Kidney tubule cell (primary cell): ENCODE measurements at regions not wholly inside any gene's neighbourhood (a gene's known extent, or its start where the extent isn't known, plus 50 kb on each side); places are given as distances from the start of the nearest gene placed in this dataset.
"Not testable (repeated sequence)": the region's sequence is repeated elsewhere in the genome, so short reads cannot be mapped to it uniquely, and the experiment has no call there.

Source experiments
- DNase-seq: peaks from one replicate; pipeline ENCODE4 v3.0.0-alpha.2; 2018; ENCODE audit warnings: low spot score

DNA sequence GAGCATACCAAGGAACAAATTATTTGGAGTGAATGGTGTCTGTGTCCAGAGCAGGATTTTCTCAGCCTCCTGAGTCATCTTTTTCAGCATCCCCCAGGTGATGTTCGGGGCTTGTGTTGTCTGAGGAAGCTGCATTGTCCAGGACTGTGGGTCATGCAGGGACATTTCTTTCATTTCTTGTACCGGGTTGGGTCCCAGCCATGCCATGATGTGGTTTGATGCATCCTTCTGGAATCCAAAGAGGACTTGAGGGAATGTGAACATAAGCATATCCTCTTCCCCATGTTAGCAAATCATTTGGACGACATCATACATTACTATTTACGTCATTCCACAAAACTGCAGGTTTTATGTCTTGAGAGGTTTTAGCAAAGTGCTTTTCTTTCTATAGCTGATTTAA, 797.8 kb downstream of the CCDC85A start:
- DNase-seq = peak; percentile 17

DNA sequence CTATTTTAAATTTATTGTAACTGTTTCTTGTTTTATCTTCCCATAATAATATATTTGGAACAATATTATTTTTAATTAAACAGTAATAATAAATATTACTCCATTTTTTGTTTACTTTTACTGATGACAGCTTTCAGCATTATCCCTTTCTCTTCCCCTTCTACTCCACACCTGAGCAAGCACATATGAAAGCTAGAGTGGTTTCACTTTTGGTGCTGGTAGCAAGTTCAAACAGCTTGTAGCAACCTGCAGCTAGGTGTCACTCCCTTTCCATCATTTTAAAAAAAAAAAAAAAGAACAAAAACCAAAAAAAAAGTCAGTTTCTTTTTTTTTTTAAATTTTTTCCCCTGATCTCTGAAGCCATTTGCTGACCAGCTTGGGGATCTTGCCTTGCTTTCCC, 801.8 kb downstream of the CCDC85A start:
- no peak for DNase-seq

DNA sequence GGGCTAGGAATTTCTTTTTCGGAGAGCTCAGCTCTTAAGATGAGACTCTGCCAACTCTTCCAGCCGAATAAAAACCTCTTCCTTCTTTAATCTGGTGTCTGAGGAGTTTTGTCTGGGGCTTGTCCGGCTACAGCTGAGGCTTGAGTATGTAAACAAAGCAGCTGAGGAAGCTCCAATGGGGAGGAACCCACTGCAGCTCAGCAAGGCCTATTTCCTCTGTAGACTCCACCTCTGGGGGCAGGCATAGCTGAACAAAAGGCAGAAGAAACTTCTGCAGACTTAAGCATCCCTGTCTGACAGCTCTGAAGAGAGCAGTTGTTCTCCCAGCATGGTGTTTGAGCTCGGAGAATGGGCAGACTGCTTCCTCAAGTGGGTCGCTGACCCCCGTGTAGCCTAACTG, 838.7 kb downstream of the CCDC85A start:
- no peak for DNase-seq

DNA sequence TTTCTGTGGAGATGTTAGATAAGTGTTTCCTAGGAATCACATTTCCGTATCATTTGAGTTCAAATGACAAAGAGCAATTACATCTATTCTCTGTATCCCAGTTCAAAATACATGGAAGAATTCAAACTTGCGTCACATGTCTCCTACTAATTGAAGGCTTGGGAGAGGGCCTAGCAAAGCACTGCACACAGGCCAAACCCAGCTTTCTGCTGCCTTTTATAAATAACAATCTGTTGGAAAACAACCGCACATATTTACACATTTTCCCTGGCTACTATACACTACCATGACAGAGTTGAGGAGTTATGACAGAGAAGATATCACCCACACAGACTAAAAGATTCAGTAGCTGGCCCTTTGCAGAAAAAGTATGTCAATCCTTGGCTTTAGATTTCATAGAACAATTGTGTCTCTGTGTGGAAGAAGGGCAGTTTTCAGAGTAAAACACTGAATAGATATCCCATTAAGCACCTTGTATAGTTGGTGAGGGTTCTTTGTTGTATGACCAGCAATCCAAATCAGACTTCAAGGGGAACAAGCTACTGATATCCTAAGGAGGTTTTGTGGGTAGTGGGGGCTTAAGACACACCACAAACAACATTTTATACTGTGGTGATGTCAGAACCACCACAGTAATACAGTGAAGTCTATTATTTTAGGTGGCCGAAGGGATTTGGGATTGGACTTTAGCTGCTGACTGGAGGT, 861.3 kb downstream of the CCDC85A start:
- DNase-seq = no peak

DNA sequence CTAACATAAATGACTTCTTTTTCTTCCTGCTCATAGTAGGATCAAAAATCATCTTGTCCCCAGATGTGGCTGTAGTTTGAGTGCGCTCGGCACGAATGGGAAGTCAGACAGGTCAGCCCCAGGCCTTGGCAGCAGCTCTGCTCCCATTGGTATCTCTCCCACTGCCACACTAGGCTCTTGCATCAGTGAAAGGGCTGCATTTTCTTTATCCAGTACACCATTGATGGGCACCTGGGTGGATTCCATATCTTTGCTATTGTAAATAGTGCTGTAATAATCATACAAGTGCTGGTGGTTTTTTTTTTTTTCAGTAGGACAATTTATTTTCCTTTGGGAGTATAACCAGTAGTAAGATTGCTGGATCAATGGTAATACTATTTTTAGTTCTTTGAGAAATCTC, 865.5 kb downstream of the CCDC85A start:
- no peak for DNase-seq

DNA sequence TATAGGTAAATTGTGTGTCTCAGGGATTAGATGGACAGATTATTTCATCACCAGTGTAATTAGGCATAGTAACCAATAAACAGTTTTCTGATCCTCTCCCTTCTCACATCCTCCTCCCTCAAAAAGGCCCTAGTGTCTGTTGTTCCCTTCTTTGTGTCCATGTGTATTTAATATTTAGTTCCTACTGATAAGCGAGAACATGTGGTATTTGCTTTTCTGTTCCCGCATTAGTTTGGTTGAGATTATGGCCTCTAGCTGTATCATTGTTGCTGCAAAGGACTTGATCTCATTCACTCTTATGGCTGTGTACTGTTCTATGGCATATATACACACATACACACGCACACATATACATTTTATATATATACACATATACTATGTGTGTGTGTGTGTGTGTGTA, 866.2 kb downstream of the CCDC85A start:
- no peak for DNase-seq

DNA sequence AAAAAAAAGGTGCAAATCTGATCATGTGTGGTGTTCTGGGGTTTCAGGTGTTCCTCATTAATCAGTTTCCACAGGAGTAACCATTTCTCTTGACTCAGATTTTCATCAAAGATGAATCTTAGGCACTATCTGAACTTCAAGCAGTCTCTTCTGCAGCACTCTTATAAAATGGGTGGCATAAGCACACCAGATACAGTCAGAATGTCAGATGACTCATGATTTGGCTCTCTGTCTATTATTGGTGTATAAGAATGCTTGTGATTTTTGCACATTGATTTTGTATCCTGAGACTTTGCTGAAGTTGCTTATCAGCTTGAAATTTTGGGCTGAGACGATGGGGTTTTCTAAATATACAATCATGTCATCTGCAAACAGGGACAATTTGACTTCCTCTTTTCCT, 882.5 kb downstream of the CCDC85A start:
- DNase-seq = not testable (repeated sequence)

DNA sequence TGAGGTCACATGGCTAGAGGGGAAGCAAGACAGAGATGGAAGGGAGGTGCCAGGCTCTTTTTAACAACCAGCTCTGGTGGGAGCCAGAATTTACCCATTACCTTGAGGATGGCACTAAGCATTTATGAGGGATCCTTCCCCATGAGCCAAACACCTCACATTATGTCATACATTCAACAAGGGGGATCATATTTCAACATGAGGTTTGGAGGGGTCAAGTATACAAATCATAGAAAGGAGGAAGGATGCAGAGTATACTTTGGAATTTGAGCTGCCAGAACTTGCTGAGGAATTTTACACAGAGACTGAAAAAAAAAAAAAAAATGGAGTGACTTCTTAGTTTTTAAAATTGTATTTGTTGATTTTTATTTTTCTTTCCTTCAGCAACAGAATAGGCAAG, 891.4 kb downstream of the CCDC85A start:
- DNase-seq = no peak

DNA sequence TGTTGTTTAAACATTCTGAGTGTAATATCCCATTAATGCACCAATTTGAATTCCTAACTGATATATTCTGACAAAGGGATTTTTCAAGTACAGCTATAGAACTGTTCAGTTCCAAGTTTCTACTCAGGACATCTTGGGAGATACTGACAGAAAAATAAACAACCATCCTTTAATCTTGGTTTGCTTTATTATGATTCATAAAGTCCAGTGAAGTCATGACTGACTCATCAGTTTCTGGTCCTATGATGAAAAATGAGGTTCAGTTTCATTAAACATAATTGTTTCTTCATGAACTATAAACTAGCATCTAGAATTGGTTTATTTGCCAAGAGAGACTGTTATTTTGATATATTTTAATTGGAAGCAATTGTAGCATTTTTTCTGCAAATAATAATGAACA, 896.2 kb downstream of the CCDC85A start:
- no peak for DNase-seq

DNA sequence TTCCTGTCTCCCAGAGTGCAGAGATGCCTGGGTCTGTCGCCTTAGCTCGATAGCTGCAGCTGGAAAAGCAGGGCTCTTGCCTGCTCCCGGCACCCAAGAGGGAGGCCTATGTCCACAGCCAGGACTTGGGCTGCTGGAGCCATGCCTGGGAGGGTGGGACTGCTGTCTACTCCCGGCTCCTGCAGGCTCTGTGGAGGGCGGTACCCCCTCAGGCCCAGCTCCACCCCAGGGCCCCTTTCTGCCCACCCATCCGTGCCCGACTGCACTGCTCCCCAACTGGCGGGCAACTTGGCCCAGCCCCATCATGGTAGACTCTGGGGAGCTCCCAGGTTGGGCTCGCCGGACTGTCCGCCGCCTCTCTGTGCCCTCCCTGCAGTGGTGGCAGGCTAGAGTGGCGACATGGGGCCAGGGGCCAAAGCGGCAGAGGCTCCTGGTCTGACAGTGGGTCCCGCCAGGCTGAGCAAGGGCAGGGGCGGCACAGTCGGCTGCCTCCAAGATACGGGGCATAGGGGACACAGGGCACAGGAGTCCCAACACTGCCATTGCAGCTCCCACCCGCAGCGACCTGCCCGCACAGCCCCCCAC, 901.0 kb downstream of the CCDC85A start:
- no peak for DNase-seq

DNA sequence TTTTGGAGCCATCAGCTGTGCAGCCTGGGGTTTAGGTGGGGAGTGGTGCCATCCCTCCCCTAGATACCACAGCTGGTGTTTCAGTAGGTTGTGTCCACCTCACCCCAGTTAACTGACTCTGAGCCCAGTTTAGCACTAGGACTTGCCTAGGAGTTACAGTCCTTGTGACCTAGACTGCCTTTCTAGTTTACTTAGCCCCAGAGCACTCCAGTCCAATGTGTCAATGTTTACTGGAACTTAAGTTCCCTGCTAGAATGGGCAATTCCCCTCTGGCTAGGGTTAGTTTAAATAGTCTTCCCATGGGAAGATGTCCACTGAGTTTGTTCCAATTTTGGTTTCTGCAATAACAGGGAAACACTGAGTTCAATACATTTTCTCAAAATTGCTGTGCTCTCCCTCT, 909.2 kb downstream of the CCDC85A start:
- no peak for DNase-seq

DNA sequence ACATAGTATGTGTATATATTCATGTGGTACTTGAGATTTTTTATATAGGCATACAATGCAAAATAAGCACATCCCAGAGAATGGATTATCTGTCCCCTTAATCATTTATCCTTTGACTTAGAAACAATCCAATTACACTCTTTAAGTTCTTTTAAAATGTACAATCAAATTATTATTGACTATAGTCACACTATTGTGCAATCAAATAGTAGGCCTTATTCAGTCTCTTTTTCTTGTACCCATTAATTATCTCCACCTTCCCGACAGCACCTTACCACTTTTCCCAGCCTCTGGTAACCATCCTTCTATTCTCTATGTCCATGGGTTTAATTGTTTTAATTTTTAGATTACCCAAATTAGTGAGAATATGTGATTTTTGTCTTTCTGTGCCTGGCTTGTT, 914.1 kb downstream of the CCDC85A start:
- DNase-seq = no peak

DNA sequence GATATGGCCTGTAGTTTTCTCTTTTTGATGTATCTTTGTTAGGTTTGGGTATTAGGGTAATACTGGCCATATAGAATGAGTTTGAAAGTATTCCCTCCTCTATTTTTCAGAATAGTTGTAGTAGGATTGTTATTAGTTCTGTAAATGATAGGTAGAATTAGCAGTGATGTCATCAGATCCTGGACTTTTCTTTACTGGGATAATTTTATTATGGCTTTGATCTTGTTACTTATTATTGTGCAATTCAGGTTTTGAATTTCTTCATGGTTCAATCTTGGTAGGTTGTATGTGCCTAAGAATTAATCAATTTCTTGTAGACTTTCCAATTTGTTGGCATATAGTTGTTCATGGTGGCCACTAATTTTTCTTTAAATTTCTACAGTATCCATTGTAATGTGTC, 916.6 kb downstream of the CCDC85A start:
- DNase-seq = no peak

DNA sequence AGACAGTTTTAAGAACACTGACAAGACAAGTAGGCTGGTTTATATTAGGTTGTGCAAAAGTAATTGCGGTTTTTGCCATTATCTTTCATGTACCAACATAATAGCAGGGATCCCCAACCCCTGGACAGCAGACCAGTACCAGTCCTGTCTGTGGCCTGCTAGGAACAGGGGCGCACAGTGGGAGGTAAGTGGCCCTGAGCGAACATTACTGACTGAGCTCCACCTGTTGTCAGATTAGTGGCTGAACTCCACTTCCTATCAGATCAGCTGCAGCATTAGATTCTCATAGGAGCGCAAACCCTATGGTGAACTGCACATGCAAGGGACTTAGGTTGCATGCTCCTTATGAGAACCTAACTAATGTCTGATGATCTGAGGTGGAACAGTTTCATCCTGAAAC, 921.9 kb downstream of the CCDC85A start:
- DNase-seq = no peak

DNA sequence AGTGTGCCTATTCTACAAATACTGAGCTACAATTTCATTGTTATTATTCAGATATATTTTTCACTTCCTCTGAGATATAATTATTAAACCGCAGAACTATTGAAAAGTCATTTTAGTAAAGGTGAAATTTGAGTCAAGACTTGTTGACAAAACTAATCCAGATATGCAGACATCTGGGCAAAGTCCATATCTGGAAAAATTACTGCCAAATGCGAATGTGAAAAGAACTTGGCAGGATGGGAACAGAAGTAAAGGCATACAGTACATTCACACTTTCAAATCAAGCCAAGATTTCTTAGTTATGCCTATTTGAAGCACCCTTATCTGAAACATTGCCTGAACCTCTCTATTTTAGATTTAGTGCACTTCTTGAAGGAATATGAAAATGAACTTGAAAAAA, 923.6 kb downstream of the CCDC85A start:
- DNase-seq = no peak

DNA sequence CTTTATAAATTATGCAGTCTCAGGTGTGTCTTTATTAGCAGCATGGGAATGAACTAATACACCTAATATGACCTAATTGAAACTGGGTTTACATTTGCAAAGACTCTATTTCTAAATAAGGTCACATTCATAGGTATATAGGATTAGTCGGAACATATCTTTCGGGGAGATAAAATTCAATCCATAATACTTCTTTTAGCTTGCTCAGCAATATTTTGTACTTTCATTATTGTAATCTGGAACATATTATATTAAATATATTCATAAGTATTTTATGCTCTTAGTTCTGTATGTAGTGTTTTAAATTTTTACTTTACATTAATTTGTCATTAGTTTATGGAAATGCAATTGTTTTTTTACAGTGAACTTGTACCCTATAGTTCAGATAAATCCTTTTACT, 927.7 kb downstream of the CCDC85A start:
- DNase-seq = no peak

DNA sequence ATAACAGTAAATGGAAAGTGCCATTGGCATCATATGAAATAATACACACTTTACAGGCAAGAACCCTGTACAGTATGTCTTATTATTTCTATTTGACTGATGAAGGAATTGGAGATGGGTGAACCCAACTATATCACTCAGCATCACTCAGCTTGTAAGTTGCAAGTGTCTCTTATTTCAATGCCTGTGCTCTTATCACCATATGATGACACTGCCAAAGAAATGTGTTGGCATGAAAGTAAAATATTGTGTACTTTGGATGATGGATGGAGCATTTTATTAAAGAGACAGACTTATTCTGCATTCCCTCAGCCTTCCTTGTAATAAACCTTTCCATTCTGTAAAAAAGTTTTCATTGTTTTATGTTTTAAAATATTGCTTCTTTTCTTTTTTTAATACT, 927.5 kb upstream of the VRK2 start:
- no peak for DNase-seq

DNA sequence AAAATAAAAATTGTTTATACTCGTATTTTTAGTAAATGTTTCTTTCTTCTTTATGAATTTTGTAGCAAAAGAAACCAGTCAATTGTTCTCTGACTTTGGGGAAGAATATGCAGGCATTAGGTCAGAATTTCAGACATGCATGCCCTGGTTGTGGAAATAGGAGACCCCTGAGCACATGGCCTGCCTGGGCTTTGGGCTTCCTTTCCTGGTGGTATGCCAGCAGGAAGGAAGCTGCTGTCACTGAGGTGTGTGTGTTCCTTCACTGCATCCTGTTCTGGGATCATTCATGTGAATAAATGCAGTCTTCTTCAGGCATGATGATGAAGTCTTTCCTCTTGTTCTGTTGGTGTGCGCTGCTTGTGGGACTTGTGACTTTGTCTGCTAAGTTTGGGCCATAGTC, 920.2 kb upstream of the VRK2 start:
- DNase-seq = no peak

DNA sequence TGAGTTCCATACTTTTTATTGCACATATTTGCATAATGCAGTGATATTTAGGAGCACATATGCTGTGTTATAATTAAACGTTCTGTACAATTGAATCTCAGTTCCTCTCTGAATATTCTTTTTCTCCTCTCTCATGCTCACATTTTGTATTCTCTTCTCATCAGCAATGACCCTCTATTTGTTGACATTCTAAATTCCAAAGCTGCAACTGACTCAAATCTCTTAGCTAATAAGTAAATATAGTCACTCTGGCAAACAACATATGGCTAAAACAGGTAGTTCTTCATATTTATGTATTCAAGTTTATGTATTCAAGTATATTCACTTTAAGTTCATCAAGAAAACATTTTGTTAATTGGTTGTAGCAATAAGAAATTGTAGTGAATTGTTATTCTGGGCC, 907.4 kb upstream of the VRK2 start:
- DNase-seq = no peak

DNA sequence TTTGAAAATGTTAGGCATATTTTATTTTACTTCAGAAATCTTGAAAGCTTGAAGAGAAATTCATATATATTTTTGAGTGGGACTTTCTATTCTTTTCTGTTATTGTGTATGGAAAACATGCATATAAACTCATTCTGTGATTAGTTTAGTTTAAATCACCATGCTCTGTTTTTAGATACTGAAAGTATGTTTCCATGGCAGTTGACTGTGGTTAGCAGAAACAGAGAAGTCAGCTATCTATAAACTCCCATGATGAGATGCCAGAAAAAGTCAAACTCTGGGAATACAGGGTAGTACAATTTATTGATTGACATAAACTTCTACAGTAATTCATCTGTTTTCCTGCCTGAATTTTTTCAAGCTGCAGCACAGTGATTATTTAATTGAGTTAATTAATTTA, 905.3 kb upstream of the VRK2 start:
- no peak for DNase-seq

DNA sequence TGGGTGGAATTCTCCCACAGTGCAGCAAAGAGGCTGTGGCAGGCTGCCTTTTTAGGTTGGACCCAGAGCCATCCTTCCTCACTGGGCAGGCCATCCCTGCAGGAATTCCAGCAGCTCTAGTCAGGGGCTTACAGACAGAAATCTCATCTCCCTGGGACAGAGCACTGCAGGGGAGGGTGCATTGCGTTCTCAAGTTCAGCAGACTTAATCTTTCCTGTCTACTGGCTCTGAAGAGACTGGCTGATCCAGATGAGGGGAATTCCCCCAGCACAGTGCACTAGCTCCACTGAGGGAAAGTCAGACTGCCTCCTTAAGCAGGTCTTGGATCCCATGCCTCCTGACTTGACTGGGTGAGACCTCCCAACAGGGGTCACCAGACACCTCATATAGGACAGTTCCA, 899.7 kb upstream of the VRK2 start:
- peak; percentile 40 for DNase-seq

DNA sequence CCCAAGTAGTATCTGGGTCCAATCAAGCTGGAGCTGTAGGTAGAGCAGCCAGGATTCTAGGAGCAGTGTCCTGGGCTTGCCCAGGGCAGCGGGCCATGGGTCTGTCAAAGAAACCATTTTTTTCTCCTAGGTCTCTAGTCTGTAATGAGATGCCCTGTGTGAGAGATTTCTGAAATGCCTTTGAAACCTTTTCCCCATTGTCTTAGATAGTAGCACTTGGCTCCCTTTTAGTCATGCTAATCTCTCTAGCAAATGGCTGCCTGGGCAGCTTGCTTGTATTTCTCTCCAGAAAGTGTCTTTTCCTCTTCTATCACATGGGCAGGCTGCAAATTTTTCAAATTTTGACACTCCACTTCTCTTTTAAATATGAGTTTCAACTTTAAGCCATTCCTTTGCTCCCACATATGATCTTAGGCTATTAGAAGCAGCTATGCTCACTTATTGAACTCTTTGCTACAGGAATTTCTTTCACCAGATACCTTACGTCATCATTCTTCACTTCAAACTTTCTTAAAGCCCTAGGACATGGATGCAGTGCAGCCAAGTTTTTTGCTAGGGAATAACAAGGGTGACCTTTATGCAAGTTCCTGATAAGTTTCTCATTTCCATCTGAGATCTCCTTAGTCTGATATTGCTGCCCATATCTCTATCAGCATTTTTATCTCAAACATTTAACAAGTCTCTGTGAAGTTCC, 890.2 kb upstream of the VRK2 start:
- no peak for DNase-seq

DNA sequence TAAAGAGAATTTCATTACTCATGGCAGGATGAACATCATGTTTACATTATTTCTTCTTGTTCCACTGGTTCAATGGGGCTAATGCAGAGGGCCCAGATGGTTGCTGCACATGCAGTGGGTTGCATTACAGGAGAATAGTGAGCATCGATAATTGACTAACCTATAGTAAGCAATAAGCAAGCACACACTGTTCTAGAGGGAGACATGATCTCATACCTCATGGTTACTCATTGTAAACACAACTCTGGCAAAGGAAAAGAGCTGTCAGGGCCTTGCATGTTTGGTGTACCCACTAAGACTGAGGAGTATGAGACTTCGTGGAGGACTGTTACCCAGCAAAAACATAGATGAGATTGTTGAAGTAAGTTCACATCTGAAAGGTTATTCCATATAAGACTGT, 885.6 kb upstream of the VRK2 start:
- DNase-seq = peak; percentile 7

DNA sequence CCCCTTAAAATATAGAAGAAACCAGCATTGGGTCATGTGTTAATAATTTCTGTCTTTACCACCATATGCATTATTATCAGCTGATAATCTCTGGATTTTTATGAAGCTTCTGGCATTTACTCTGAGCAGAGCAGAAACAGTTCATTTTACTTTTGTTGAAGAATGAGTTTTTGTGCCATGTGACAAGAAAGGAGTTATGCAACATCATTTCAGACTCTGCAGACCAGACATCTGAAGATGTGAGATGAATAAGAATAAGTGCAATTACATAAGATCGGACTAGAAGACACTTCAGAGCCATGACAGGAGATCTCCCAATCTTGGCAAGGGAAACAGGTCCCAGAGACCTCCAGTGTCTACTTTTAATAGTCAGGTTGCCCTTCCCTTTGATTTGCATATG, 869.4 kb upstream of the VRK2 start:
- DNase-seq = no peak
